AG10803 (cell line): ENCODE measurements at regions not wholly inside any gene's neighbourhood (a gene's known extent, or its start where the extent isn't known, plus 50 kb on each side); places are given as distances from the start of the nearest gene placed in this dataset.

Source experiments
- DNase-seq: peaks from one replicate; pipeline ENCODE4 v3.0.0; 2010; ENCODE audit warnings: low read depth
- H3K4me3 ChIP-seq: 2 replicates; pipeline ENCODE4 v1.5.1; 2011; ENCODE audit warnings: mild to moderate bottlenecking, low read length, control low read depth
- CTCF ChIP-seq: conservative IDR thresholded peaks from 2 replicates; pipeline ENCODE4 v1.5.1; 2011; ENCODE audit warnings: mild to moderate bottlenecking, low read length, control low read depth, inconsistent platforms

GRCh38 chr9:14967450-14968321 lies 57.5 kb upstream of the FREM1 start:
- H3K4me3 ChIP-seq, result no peak overlapping the region
- no peak for DNase-seq
- no peak for TF ChIP-seq CTCF

- TF ChIP-seq CTCF, result no peak
- no peak for DNase-seq
- no peak overlapping the region for H3K4me3 ChIP-seq
These were observed 52.1 kb upstream of the FREM1 start for GRCh38 chr9:14962193-14962882.

GRCh38 chr9:14961372-14962068 lies 51.3 kb upstream of the FREM1 start:
- no peak for DNase-seq
- TF ChIP-seq CTCF, result no peak
- H3K4me3 ChIP-seq, result no peak overlapping the region

- no peak overlapping the region for H3K4me3 ChIP-seq
- DNase-seq, result no peak
- no peak for TF ChIP-seq CTCF
These were observed 50.7 kb upstream of the FREM1 start for GRCh38 chr9:14960881-14961280.
